ENCODE measurements at regions not wholly inside any gene's neighbourhood (a gene's known extent, or its start where the extent isn't known, plus 50 kb on each side); places are given as distances from the start of the nearest gene placed in this dataset.
"Not testable (repeated sequence)": the region's sequence is repeated elsewhere in the genome, so short reads cannot be mapped to it uniquely, and the experiment has no call there.

GRCh38 chrX:4627414-4627813, 914.0 kb upstream of the PRKX start:
- no TSS peak for BruUV-seq (replicated peaks)
- H3K4me3 ChIP-seq (ENCODE audit: low read depth, low read length), result no peak overlapping the region
- TF ChIP-seq CTCF (IDR thresholded peaks at IDR 0.05; ENCODE audit: insufficient read depth in 1 of 2, low read depth in 1 of 2, low read length in 1 of 2, severe bottlenecking in 1 of 2, unreplicated experiment in 1 of 2), result no peak
- intact Hi-C loops (cut with micrococcal nuclease; ENCODE audit: unreplicated experiment), result no loop called here
- H3K27me3 ChIP-seq (replicated peaks; ENCODE audit: control insufficient read depth, insufficient read depth, low read length), result no peaks in the 10 kb centered on the region
- ChIA-PET CTCF (no interaction called here), POLR2A (no interaction called here)
- no peaks in the 10 kb centered on the region for H3K4me1 ChIP-seq
- Mint-ChIP-seq H3K4me3 (ENCODE audit: unreplicated experiment) (no peak overlapping the region), H3K9me3 (ENCODE audit: unreplicated experiment) (peaks cover 6% of the 10 kb centered on the region), H3K36me3 (ENCODE audit: insufficient read depth, unreplicated experiment) (peaks cover 5% of the 10 kb centered on the region), H3K27me3 (ENCODE audit: insufficient read depth, unreplicated experiment) (no peaks in the 10 kb centered on the region), H3K4me1 (ENCODE audit: low read depth, unreplicated experiment) (no peaks in the 10 kb centered on the region), H3K27ac (ENCODE audit: unreplicated experiment) (no peak overlapping the region)
- H3K36me3 ChIP-seq (ENCODE audit: control insufficient read depth, insufficient read depth, low read length), result no peaks in the 10 kb centered on the region
- no peak for DNase-seq
- no peaks in the 10 kb centered on the region for H3K9me3 ChIP-seq

GRCh38 chrX:4622486-4623167, 909.2 kb upstream of the PRKX start:
- no peaks in the 10 kb centered on the region for H3K36me3 Mint-ChIP-seq (ENCODE audit: insufficient read depth, unreplicated experiment)
- TF ChIP-seq CTCF (IDR thresholded peaks at IDR 0.05; ENCODE audit: insufficient read depth in 1 of 2, low read depth in 1 of 2, low read length in 1 of 2, severe bottlenecking in 1 of 2, unreplicated experiment in 1 of 2), result no peak
- no peak overlapping the region for H3K27ac Mint-ChIP-seq (ENCODE audit: unreplicated experiment)
- H3K4me1 ChIP-seq, result no peaks in the 10 kb centered on the region
- no peak overlapping the region for H3K4me3 ChIP-seq (ENCODE audit: low read depth, low read length)
- intact Hi-C loops (cut with micrococcal nuclease; ENCODE audit: unreplicated experiment), result no loop called here
- no peaks in the 10 kb centered on the region for H3K27me3 ChIP-seq (replicated peaks; ENCODE audit: control insufficient read depth, insufficient read depth, low read length)
- POLR2A ChIA-PET, result no interaction called here
- no peaks in the 10 kb centered on the region for H3K4me1 Mint-ChIP-seq (ENCODE audit: low read depth, unreplicated experiment)
- no peaks in the 10 kb centered on the region for H3K27me3 Mint-ChIP-seq (ENCODE audit: insufficient read depth, unreplicated experiment)
- H3K9me3 ChIP-seq, result no peaks in the 10 kb centered on the region
- BruUV-seq (replicated peaks), result no TSS peak
- no peaks in the 10 kb centered on the region for H3K9me3 Mint-ChIP-seq (ENCODE audit: unreplicated experiment)
- H3K4me3 Mint-ChIP-seq (ENCODE audit: unreplicated experiment), result no peak overlapping the region
- H3K36me3 ChIP-seq (ENCODE audit: control insufficient read depth, insufficient read depth, low read length), result no peaks in the 10 kb centered on the region
- no peak for DNase-seq
- CTCF ChIA-PET, result no interaction called here

GRCh38 chrX:4613651-4614050, 900.2 kb upstream of the PRKX start:
- peak in 1 of 2 experiments; percentile 1 for DNase-seq

GRCh38 chrX:4588893-4589292, 875.4 kb upstream of the PRKX start:
- intact Hi-C loops (cut with micrococcal nuclease; ENCODE audit: unreplicated experiment), result no loop called here
- H3K9me3 ChIP-seq, result no peaks in the 10 kb centered on the region
- BruUV-seq (replicated peaks), result no TSS peak

More at GRCh38 chrX:4613651-4614050, 900.2 kb upstream of the PRKX start:
- CTCF ChIA-PET; H3K27me3 Mint-ChIP-seq (ENCODE audit: insufficient read depth, unreplicated experiment); H3K36me3 ChIP-seq (ENCODE audit: control insufficient read depth, insufficient read depth, low read length); POLR2A ChIA-PET; H3K4me3 Mint-ChIP-seq (ENCODE audit: unreplicated experiment); H3K27ac Mint-ChIP-seq (ENCODE audit: unreplicated experiment); BruUV-seq (replicated peaks); H3K9me3 ChIP-seq; H3K4me1 ChIP-seq; H3K36me3 Mint-ChIP-seq (ENCODE audit: insufficient read depth, unreplicated experiment); H3K27me3 ChIP-seq (replicated peaks; ENCODE audit: control insufficient read depth, insufficient read depth, low read length); intact Hi-C loops (cut with micrococcal nuclease; ENCODE audit: unreplicated experiment); H3K4me3 ChIP-seq (ENCODE audit: low read depth, low read length); H3K4me1 Mint-ChIP-seq (ENCODE audit: low read depth, unreplicated experiment): not testable (repeated sequence)
- H3K9me3 Mint-ChIP-seq (ENCODE audit: unreplicated experiment), result peaks cover 28% of the 10 kb centered on the region

More at GRCh38 chrX:4588893-4589292, 875.4 kb upstream of the PRKX start:
- H3K4me1 ChIP-seq, result no peaks in the 10 kb centered on the region
- H3K9me3 Mint-ChIP-seq (ENCODE audit: unreplicated experiment), result no peaks in the 10 kb centered on the region
- no peaks in the 10 kb centered on the region for H3K27me3 Mint-ChIP-seq (ENCODE audit: insufficient read depth, unreplicated experiment)
- no peak overlapping the region for H3K4me3 Mint-ChIP-seq (ENCODE audit: unreplicated experiment)
- no peaks in the 10 kb centered on the region for H3K27me3 ChIP-seq (replicated peaks; ENCODE audit: control insufficient read depth, insufficient read depth, low read length)
- POLR2A ChIA-PET, result no interaction called here
- no peaks in the 10 kb centered on the region for H3K36me3 ChIP-seq (ENCODE audit: control insufficient read depth, insufficient read depth, low read length)
- TF ChIP-seq CTCF (IDR thresholded peaks at IDR 0.05; ENCODE audit: insufficient read depth in 1 of 2, low read depth in 1 of 2, low read length in 1 of 2, severe bottlenecking in 1 of 2, unreplicated experiment in 1 of 2), result no peak
- no peak overlapping the region for H3K27ac Mint-ChIP-seq (ENCODE audit: unreplicated experiment)
- no peak for DNase-seq
- CTCF ChIA-PET, result no interaction called here
- H3K4me1 Mint-ChIP-seq (ENCODE audit: low read depth, unreplicated experiment), result no peaks in the 10 kb centered on the region
- H3K36me3 Mint-ChIP-seq (ENCODE audit: insufficient read depth, unreplicated experiment), result no peaks in the 10 kb centered on the region
- no peak overlapping the region for H3K4me3 ChIP-seq (ENCODE audit: low read depth, low read length)
